Pancreas (tissue), 10 donors: ENCODE measurements at regions not wholly inside any gene's neighbourhood (a gene's known extent, or its start where the extent isn't known, plus 50 kb on each side); places are given as distances from the start of the nearest gene placed in this dataset.

Experiments
- ATAC-seq, 4 donors: fragments of 200-7000 bp; cut with Tn5 transposase; one replicate each; pipeline versions ENCODE4 v1.8.0 to v1.9.1; 2020; ENCODE audit warnings: mild to moderate bottlenecking in 4 of 4, moderate library complexity in 4 of 4
- DNase-seq, 6 donors: peaks; one replicate each; pipeline ENCODE4 v3.0.0-alpha.2; 2020
- FAIRE-seq: peaks from 2 replicates; lab custom pipeline; 2012; peaks lifted over from hg19 to GRCh38; lab: Jason Lieb, UNC
- H3K27ac ChIP-seq, 4 donors: fragments of 200-600 bp; sonication (generic); 1 replicate in 3 of 4; 2 replicates in 1 of 4; pipeline versions ENCODE4 v1.5.0 to v1.8.0; 2020
- H3K27me3 ChIP-seq, 4 donors: fragments of 200-600 bp; one replicate each; pipeline ENCODE4 v1.8.0; 2021
- H3K36me3 ChIP-seq, 3 donors: fragments of 200-600 bp; sonication (generic) in 1 of 3; one replicate each; pipeline versions ENCODE4 v1.5.0 to v1.8.0; 2020 to 2021
- H3K4me1 ChIP-seq, 3 donors: fragments of 200-600 bp; one replicate each; pipeline ENCODE4 v1.8.0; 2021
- H3K4me3 ChIP-seq, 4 donors: fragments of 200-600 bp; sonication (generic) in 2 of 4; one replicate each; pipeline versions ENCODE4 v1.5.0 to v1.8.0; 2020 to 2021
- H3K9me3 ChIP-seq, 4 donors: fragments of 200-600 bp; one replicate each; pipeline ENCODE4 v1.8.0; 2021
- CTCF ChIP-seq, 4 donors: fragments of 200-600 bp; sonication (generic) in 3 of 4; IDR thresholded peaks; one replicate each; pipeline versions ENCODE4 v1.5.0 to v1.8.0; 2021; ENCODE audit warnings: antibody characterized with exemption in 4 of 4
- WGBS, 2 donors: extraction: QIAGEN DNeasy Blood & Tissue Kit; methylation state at CpG; one replicate each; pipeline ENCODE4 v1.1.7; 2013; 5-methylcytosine and 5-hydroxymethylcytosine counted together
- intact Hi-C, 3 donors: fragments of 100-400 bp; cut with DNase I; formaldehyde crosslinking; loops; one replicate each; pipeline versions ENCODE4 v1.11.1 to v1.14.2; 2022
- donor health status: healthy with polysubstance abuse.
- donor health status: DM: no; HTN: no; CAD: no; lungs with moderate emphysema.
- donor health status: DM: no; HTN: no; CAD: no.
- donor health status: control.
- donor health status: control.
- donor health status: Bipolar disorder and iron deficiency.
- donor health status: DM: yes; HTN: yes; CAD: no.
- donor health status: DM: no; HTN: no; CAD: no.
- donor health status: DM: no; HTN: no; CAD: no.
- donor health status: DM: yes; HTN: yes; CAD: no.

- Histone ChIP-seq H3K27ac (no peak overlapping the region), H3K4me1 (no peaks in the 10 kb centered on the region), H3K36me3 (no peaks in the 10 kb centered on the region), H3K27me3 (no peaks in the 10 kb centered on the region), H3K4me3 (no peak overlapping the region), H3K9me3 (no peaks in the 10 kb centered on the region)
- no peak for TF ChIP-seq CTCF (IDR thresholded peaks at IDR 0.05)
- intact Hi-C loops: no loop called here
- DNase-seq: no peak
- no peak for FAIRE-seq
- ATAC-seq: no peak
These were observed 53.4 kb downstream of the MC4R start for GRCh38 chr18:60319129-60319528.

- no peak overlapping the region for H3K4me3 ChIP-seq
- ATAC-seq: no peak
- DNase-seq: no peak
- H3K9me3 ChIP-seq: no peaks in the 10 kb centered on the region
- TF ChIP-seq CTCF (IDR thresholded peaks at IDR 0.05): no peak
- no peaks in the 10 kb centered on the region for H3K36me3 ChIP-seq
- no peaks in the 10 kb centered on the region for H3K4me1 ChIP-seq
- FAIRE-seq: no peak
- H3K27ac ChIP-seq: no peak overlapping the region
- intact Hi-C loops: no loop called here
- H3K27me3 ChIP-seq: no peaks in the 10 kb centered on the region
- WGBS, 2 donors: 36 to 41% methylated on average over 1 of the region's 1 CpG
These were observed 60.8 kb downstream of the MC4R start for GRCh38 chr18:60311676-60312360.

GRCh38 chr18:60295674-60296073 lies 76.9 kb downstream of the MC4R start:
- Histone ChIP-seq H3K4me1 (no peaks in the 10 kb centered on the region), H3K27ac (no peak overlapping the region), H3K36me3 (no peaks in the 10 kb centered on the region), H3K9me3 (no peaks in the 10 kb centered on the region), H3K27me3 (no peaks in the 10 kb centered on the region), H3K4me3 (no peak overlapping the region)
- TF ChIP-seq CTCF (IDR thresholded peaks at IDR 0.05): no peak
- no peak for FAIRE-seq
- ATAC-seq: peak in 1 of 4 donors; percentile 21
- intact Hi-C loops: no loop called here
- WGBS, 2 donors: 13 to 19% methylated on average over 4 of the region's 4 CpGs
- DNase-seq: no peak

- FAIRE-seq (no peak), ATAC-seq (no peak), DNase-seq (no peak)
- Histone ChIP-seq H3K27me3 (no peaks in the 10 kb centered on the region), H3K27ac (no peak overlapping the region), H3K4me1 (no peaks in the 10 kb centered on the region), H3K4me3 (no peak overlapping the region), H3K36me3 (no peaks in the 10 kb centered on the region), H3K9me3 (no peaks in the 10 kb centered on the region)
- no peak for TF ChIP-seq CTCF (IDR thresholded peaks at IDR 0.05)
- intact Hi-C loops: no loop called here
- 73 to 80% methylated on average over 4 of the region's 4 CpGs for WGBS, 2 donors
These were observed 80.4 kb downstream of the MC4R start for GRCh38 chr18:60292186-60292585.

- Histone ChIP-seq H3K4me1 (no peaks in the 10 kb centered on the region), H3K27me3 (no peaks in the 10 kb centered on the region), H3K27ac (no peak overlapping the region), H3K9me3 (no peaks in the 10 kb centered on the region), H3K4me3 (no peak overlapping the region), H3K36me3 (no peaks in the 10 kb centered on the region)
- ATAC-seq: no peak
- no peak for TF ChIP-seq CTCF (IDR thresholded peaks at IDR 0.05)
- intact Hi-C loops: no loop called here
- no peak for FAIRE-seq
- no peak for DNase-seq
- WGBS, 2 donors: 11 to 12% methylated on average over 1 of the region's 1 CpG
These were observed 93.2 kb downstream of the MC4R start for GRCh38 chr18:60279391-60279790.
